C4-2B (cell line): ENCODE measurements at regions not wholly inside any gene's neighbourhood (a gene's known extent, or its start where the extent isn't known, plus 50 kb on each side); places are given as distances from the start of the nearest gene placed in this dataset.

Experiments
- ZFX ChIP-seq: fragments of 450-650 bp; IDR thresholded peaks from 2 replicates; pipeline ENCODE4 v1.6.1; 2017
- TF ChIP-seq, protein P1 (sequence below): fragments of 450-650 bp; conservative IDR thresholded peaks from 2 replicates; pipeline ENCODE4 v1.5.1; 2017; ENCODE audit warnings: mild to moderate bottlenecking

- TF ChIP-seq, protein P1, sequence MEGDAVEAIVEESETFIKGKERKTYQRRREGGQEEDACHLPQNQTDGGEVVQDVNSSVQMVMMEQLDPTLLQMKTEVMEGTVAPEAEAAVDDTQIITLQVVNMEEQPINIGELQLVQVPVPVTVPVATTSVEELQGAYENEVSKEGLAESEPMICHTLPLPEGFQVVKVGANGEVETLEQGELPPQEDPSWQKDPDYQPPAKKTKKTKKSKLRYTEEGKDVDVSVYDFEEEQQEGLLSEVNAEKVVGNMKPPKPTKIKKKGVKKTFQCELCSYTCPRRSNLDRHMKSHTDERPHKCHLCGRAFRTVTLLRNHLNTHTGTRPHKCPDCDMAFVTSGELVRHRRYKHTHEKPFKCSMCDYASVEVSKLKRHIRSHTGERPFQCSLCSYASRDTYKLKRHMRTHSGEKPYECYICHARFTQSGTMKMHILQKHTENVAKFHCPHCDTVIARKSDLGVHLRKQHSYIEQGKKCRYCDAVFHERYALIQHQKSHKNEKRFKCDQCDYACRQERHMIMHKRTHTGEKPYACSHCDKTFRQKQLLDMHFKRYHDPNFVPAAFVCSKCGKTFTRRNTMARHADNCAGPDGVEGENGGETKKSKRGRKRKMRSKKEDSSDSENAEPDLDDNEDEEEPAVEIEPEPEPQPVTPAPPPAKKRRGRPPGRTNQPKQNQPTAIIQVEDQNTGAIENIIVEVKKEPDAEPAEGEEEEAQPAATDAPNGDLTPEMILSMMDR = no peak
- no peak for TF ChIP-seq ZFX
Measured at GRCh38 chr11:35077709-35078469, 61.1 kb upstream of the CD44 start.
